Ramos (cell line): ENCODE measurements at regions not wholly inside any gene's neighbourhood (a gene's known extent, or its start where the extent isn't known, plus 50 kb on each side); places are given as distances from the start of the nearest gene placed in this dataset.

Experiments used
- in situ Hi-C: fragments of 300-500 bp; cut with MboI; formaldehyde crosslinking; loops from one replicate; pipeline ENCODE4 v1.14.3; 2022; ENCODE audit warnings: low sequenced_read_pairs; ENCODE audit not compliant: unreplicated experiment

- in situ Hi-C loops: no loop called here
Observed at GRCh38 chr12:58544281-58544680, 376.0 kb downstream of the LRIG3 start.

GRCh38 chr12:58547217-58547616 lies 373.1 kb downstream of the LRIG3 start:
- in situ Hi-C loops: no loop called here

DNA sequence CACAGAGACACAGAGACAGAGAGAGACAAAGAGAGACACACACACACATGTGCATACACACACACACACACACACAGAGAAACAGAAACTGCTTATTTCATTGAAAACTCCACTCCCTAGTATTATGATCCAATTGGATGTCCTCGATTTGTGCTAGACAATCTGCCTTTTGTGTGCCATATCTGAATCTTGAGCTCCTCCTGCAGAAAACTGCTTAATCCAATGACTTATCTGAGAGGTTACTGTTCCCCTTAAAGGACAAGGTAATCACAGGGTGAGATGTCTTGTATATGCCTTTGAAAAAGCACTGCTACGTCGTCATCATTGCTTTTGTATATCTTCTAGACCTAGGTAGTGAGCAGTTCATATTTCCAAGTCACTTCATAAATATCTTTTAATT lies 371.5 kb downstream of the LRIG3 start:
- in situ Hi-C loops: no loop called here

DNA sequence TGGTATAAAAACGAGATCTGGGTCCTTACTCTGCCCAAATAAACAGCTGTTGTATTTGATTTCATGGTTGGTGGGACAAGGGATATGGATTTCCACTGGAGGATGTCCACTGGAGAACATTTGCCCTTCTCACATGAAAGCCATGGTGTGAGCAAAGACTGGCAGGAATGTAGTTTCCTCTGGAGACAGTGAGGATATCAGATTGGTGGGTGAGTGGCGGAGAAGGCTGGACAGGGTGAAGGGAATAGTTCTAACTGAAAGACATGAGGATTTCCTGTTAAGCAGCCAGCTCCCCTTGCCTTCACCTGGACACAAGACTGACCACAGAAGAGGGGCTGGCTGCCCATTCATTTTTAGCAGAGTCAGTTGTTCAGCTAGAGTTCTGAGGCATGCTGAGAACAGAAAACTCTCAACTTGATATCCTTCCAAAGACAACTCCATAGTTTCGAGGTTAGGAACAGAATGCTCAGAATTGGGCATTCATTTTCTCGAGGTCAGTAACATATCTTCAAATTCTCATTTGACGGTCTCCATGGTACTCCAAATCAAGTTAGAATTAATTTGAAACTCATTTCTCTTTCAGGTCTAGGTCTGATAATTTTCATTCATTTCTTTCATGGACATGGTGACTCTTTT lies 365.7 kb downstream of the LRIG3 start:
- in situ Hi-C loops: no loop called here

- in situ Hi-C loops: no loop called here
Observed at GRCh38 chr12:58557171-58557570, 363.1 kb downstream of the LRIG3 start.

GRCh38 chr12:58557661-58558060 lies 362.6 kb downstream of the LRIG3 start:
- in situ Hi-C loops: no loop called here

DNA sequence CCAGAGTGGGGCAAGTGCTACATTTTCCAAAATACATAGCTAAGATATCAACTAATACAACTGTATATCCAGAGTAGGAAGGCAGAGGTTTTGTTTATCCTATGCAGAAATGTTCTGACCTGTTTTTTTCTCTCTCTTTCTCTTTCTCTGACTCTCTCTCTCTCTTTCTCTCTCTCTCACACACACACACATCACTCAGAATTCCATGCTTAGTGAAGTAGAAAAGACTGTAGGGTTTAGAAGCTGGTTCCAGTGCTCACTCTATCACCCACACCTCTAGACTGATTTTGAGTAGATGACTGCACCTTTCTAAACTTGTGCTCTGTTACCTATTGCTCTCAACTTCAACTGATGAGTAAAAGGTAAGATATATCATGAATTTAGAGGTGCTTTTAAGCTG lies 356.7 kb downstream of the LRIG3 start:
- in situ Hi-C loops: no loop called here

GRCh38 chr12:58564721-58565120 lies 355.6 kb downstream of the LRIG3 start:
- in situ Hi-C loops: no loop called here

DNA sequence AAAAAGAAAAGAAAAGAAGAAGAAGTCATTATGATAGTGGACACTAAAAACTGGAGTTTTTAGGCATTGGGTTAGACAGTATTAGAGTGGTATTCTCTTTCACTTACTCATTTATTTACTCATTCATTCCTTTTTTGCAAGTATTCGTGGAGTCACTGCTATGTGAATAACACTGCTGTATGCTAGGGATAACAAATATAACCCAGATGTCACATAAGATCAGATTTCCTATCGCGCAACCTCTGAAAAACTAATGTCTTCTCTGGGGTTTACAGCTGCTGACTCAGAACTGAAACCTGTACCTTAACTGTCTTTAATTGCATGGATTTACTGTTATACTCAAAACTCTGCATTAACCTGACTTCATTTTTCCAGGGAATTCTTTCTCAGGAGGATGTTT lies 353.7 kb downstream of the LRIG3 start:
- in situ Hi-C loops: no loop called here

- in situ Hi-C loops: no loop called here
Observed at GRCh38 chr12:58567189-58567588, 353.1 kb downstream of the LRIG3 start.

GRCh38 chr12:58570411-58570810 lies 349.9 kb downstream of the LRIG3 start:
- in situ Hi-C loops: no loop called here

- in situ Hi-C loops: no loop called here
Observed at GRCh38 chr12:58575256-58575655, 345.0 kb downstream of the LRIG3 start.

DNA sequence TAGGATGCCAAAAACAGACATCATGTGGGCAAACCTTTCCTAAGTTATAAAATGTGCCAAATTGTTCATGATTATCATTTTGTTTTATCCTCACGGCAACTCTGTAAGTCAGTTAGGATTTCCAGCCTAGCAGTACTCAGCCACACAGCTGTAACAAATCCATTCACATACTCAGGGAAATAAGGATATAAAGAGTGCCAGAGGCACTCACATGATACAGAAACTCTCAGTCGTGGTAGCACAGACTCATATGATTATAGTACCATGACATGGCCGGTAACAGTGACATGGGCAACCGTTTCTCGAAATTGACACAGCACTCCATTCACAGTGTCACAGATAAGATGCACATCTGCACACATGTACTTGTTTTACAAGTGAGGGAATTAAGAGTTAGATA lies 344.2 kb downstream of the LRIG3 start:
- in situ Hi-C loops: no loop called here

DNA sequence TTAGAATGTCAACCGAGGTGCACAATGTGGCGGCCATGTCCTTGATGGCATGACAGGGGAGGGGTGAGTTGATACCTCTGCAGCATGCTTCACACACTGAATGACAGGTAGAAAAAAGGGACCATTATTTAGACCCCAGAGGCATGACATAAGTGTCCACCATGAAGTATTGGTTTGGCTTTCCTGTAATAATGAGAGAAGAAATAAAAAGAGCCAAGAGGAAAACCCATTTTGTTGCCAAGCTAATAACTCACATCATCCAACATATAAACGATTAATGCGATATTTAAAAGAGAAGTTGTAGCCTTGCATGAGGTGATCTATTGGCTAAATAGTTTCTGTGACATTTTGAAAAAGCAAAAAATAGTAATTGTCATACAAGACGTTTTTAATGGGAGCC lies 343.4 kb downstream of the LRIG3 start:
- in situ Hi-C loops: no loop called here

- in situ Hi-C loops: no loop called here
Observed at GRCh38 chr12:58580095-58580494, 340.2 kb downstream of the LRIG3 start.

DNA sequence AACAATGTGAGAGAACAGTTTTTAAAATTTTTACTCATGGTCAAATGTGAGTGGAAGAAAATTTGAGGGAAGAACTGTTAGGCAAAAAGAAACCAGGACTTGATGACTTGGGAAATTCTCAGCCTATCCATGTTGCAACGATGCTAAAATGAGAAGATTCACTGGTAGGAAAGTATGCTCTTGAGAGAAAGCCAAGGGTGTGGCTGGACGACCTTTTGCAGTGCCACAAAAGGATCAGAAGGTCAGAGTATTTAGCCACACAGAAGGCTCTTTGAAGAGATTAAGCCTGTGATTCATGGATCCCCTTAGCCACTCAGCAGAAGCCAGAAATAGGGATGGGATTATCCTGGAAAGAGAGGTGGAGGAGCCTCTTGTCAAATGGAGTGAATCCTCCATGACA lies 336.8 kb downstream of the LRIG3 start:
- in situ Hi-C loops: no loop called here

DNA sequence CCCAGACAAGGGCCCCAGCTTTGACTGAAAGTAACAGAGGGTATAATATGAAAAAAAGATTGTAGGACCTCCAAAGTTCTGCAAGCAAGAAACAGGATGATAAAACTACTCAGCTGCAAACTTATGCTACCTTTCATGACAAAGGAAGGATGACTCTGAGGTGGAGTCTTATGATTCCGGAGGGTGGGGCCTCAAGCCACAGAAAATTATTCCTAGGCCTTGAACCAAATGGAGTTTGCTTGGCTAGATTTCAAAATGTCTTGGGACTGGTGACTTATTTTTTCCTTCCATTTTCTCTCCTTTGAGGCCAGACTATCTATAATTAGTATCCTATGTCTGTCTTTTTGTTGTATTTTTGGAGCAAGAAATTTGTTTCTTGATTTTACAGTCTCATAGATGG lies 336.4 kb downstream of the LRIG3 start:
- in situ Hi-C loops: no loop called here

- in situ Hi-C loops: no loop called here
Observed at GRCh38 chr12:58584880-58585279, 335.4 kb downstream of the LRIG3 start.

DNA sequence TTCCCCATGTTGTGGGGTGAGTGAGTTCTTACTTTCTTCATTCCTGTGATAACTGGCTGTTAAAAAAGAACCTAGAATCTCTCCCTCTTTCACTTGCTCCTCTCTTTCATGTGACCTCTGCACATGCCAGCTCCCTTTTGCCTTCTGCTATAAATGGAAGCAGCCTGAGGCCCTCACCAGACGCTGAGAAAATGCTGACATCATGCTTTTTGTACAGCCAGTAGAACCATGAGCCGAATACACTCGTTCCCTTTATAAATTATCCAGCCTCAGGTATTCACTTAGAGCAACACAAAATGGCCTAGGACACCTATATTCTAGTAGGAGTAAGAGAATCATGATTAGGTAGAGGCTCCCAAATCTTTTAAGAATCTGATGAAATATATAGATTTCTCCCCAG lies 333.5 kb downstream of the LRIG3 start:
- in situ Hi-C loops: no loop called here

DNA sequence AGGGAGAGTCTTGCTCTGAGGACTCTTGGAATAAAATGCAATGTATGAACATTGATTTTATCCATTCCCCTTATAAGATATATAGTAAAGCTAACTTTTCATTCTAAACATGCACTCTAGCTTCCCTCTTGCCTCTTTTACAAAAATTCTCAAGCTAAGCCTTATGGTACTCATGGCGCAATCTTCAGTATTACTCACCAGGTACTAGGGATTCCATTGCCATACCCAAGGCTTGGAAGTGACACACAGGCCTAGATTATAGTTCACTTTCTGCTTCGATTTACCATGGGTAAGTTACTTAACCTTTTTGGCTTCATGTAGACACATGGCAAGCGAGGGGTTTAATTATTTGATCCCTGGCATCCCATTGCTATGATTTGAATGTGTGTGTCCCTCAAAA lies 331.5 kb downstream of the LRIG3 start:
- in situ Hi-C loops: no loop called here

- in situ Hi-C loops: no loop called here
Observed at GRCh38 chr12:58592475-58593207, 327.7 kb downstream of the LRIG3 start.
